ENCODE measurements at regions not wholly inside any gene's neighbourhood (a gene's known extent, or its start where the extent isn't known, plus 50 kb on each side); places are given as distances from the start of the nearest gene placed in this dataset.
"Not testable (repeated sequence)": the region's sequence is repeated elsewhere in the genome, so short reads cannot be mapped to it uniquely, and the experiment has no call there.

DNA sequence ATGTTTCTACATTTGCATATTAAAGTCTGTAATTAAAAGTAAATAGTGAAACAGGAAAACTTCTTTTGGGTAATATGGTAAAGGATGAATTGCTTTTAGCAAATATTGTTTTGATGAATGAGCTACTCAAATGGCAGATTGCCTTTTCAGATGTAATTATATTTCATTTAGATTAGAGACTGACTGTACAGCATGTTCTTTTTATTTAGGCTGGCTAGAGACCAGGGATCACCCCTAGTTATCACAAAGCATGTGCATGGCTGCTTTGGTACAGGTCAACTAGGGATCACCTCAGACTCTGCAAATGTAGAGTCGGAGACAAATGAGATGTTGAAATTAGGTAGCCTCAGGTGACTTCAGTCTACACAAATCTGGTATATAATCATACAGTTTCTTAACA lies 214.9 kb upstream of the SEMA6A start:
- Mint-ChIP-seq H3K27ac (no peak overlapping the region), H3K4me3 (no peak overlapping the region), H3K36me3 (ENCODE audit: low read depth) (no peaks in the 10 kb centered on the region), H3K9me3 (no peaks in the 10 kb centered on the region), H3K4me1 (no peaks in the 10 kb centered on the region), H3K27me3 (no peaks in the 10 kb centered on the region)
- DNase-seq, result no peak
- ChIA-PET POLR2A (no interaction called here), CTCF (no interaction called here)

DNA sequence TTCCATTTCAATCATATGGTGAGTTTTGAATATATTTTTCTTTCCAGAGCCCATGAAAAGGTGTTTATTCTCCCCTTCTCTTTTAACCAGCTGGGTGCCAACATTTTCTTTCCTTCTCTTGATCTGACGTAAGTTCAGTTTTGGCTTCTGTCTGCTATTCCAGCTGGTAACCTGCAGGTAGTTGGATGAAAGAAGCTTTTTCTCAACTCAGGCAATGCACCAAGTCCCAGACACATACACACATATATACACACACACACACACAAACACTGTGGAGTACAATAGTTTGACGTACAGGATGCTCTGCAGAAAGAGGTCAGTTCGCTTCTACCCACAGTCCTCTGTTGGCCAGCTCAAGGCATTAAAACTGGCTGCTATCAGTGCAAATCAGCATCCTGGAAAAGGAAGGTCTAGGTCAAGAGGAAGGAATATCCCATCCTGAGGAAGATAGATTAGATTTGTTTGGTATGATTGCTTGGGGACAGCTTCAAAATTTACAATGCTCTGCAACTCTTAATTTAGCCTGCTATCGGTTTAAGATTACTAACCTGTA lies 214.3 kb upstream of the SEMA6A start:
- Mint-ChIP-seq H3K4me1 (no peaks in the 10 kb centered on the region), H3K27me3 (no peaks in the 10 kb centered on the region), H3K9me3 (no peaks in the 10 kb centered on the region), H3K36me3 (ENCODE audit: low read depth) (no peaks in the 10 kb centered on the region), H3K4me3 (no peak overlapping the region), H3K27ac (no peak overlapping the region)
- ChIA-PET CTCF (no interaction called here), POLR2A (no interaction called here)
- no peak for DNase-seq

DNA sequence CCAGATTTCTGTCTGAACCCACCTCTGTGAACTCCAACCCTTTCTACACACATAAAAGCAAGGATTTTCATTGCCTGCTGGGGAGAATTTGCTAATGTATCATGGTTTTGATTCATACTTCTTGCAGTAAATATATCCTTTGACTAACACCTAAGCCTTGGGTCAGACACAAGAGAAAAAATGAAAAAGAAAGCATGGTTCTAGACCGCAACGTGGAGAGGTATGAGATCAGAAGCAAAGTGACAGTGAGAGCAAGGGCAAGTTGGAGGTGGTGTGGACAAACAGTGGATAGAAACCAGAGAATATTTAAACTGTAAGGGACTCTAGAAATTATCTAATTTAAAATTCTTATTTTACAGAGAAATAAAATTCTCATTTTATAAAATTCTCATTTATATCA lies 212.9 kb upstream of the SEMA6A start:
- no peaks in the 10 kb centered on the region for H3K36me3 Mint-ChIP-seq (ENCODE audit: low read depth)
- ChIA-PET POLR2A (no interaction called here), CTCF (no interaction called here)
- no peaks in the 10 kb centered on the region for H3K4me1 Mint-ChIP-seq
- H3K4me3 Mint-ChIP-seq, result no peak overlapping the region
- no peak for DNase-seq
- no peaks in the 10 kb centered on the region for H3K27me3 Mint-ChIP-seq
- no peaks in the 10 kb centered on the region for H3K9me3 Mint-ChIP-seq
- no peak overlapping the region for H3K27ac Mint-ChIP-seq

DNA sequence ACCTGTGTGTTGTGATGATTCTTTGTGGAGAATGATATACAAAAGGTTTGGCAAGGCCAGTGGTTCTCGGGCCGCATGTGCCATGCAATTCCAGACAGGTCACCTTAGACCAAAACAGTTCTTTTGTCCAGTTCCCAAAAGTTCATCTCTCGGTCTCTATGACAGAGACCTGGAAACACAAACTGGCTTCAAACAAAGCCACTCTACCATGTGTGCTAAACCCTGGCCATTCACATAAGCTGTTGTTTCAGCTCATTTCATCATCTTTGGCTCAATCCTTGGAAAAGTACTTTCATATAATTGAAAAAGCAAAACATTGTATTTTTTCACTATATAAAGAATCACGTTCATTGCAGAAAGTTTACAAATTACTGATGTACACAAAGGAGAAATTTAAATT lies 210.5 kb upstream of the SEMA6A start:
- Mint-ChIP-seq H3K9me3 (no peaks in the 10 kb centered on the region), H3K27ac (no peak overlapping the region), H3K27me3 (no peaks in the 10 kb centered on the region), H3K4me1 (no peaks in the 10 kb centered on the region), H3K4me3 (no peak overlapping the region), H3K36me3 (ENCODE audit: low read depth) (no peaks in the 10 kb centered on the region)
- ChIA-PET CTCF (no interaction called here), POLR2A (no interaction called here)
- no peak for DNase-seq

DNA sequence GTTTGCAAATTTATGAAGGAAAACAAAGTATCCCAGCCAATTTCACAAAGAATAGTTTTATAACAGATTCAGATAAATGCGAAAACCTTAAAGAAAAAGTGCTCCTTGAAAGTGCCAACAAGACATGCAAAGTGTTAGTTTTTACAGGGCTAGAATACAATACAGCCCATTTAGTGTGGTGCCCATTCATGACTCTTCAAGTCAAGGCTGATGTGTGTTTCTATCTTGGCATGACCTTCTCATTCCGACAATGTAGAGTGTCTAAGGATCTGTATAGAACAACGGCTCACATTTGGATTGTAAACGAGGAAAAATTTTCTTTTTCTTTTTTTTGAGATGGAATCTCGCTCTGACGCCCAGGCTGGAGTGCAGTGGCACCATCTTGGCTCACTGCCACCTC lies 205.2 kb upstream of the SEMA6A start:
- no peaks in the 10 kb centered on the region for H3K4me1 Mint-ChIP-seq
- POLR2A ChIA-PET, result no interaction called here
- H3K9me3 Mint-ChIP-seq, result no peaks in the 10 kb centered on the region

DNA sequence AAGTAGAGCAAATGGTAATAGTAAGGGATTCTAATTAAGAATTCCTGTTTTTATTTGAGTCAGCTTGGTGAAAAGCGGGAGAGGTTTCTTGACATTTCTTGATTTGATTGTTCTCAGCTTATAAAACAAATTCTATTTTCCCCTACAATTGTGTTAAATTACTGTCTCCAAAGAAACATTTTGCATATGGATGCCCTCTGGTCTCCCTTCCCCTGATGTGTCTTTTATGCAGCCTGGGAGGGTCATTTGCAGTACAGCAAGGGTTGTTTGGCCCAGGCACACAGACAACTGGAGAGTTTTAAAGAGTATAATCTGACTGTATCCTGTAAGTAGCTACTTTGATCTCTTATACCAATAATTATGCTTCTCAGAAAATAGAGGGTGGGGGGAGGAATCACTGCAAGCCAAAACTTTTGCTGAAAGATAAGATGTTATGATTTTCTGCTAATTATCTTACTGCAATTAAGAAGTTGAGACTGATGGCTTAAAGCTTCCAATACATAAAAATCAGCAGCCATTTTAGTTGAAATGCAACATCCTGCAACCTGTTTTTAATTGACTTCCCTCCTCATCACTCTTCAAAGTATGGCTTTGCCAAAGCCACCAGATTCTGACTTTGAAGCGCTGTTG lies 204.1 kb upstream of the SEMA6A start:
- Mint-ChIP-seq H3K4me3 (no peak overlapping the region), H3K27me3 (no peaks in the 10 kb centered on the region), H3K9me3 (no peaks in the 10 kb centered on the region), H3K27ac (no peak overlapping the region), H3K4me1 (no peaks in the 10 kb centered on the region), H3K36me3 (ENCODE audit: low read depth) (no peaks in the 10 kb centered on the region)
- DNase-seq, result no peak
- CTCF ChIA-PET, result no interaction called here
- POLR2A ChIA-PET, result no interaction called here

More for the DNA sequence above, 205.2 kb upstream of the SEMA6A start:
- Mint-ChIP-seq H3K27ac (no peak overlapping the region), H3K27me3 (no peaks in the 10 kb centered on the region), H3K4me3 (no peak overlapping the region), H3K36me3 (ENCODE audit: low read depth) (no peaks in the 10 kb centered on the region)
- DNase-seq, result no peak
- CTCF ChIA-PET, result no interaction called here

DNA sequence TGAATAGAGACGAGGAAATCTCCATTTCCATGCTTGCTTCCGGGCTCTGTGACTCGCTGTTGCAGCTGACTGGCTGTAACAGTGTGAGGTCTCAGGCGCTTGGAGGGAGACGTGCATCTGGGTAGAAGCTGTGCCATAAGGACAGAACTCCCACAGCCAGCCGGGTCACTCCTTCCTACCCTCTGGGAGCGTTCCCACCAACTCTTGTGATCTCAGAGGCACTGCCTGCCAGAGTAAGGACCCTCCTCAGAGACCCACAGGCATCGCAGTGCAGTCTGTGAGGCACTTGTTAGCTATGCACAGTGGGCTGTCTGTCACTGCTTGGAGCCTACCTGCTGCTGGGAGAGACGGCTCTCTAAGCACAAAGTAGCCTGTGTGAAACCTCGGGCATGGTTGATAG lies 203.4 kb upstream of the SEMA6A start:
- no peaks in the 10 kb centered on the region for H3K36me3 Mint-ChIP-seq (ENCODE audit: low read depth)
- H3K27ac Mint-ChIP-seq, result no peak overlapping the region
- no peaks in the 10 kb centered on the region for H3K4me1 Mint-ChIP-seq
- ChIA-PET POLR2A (no interaction called here), CTCF (no interaction called here)
- H3K4me3 Mint-ChIP-seq, result no peak overlapping the region
- no peaks in the 10 kb centered on the region for H3K9me3 Mint-ChIP-seq
- no peaks in the 10 kb centered on the region for H3K27me3 Mint-ChIP-seq
- DNase-seq, result no peak

DNA sequence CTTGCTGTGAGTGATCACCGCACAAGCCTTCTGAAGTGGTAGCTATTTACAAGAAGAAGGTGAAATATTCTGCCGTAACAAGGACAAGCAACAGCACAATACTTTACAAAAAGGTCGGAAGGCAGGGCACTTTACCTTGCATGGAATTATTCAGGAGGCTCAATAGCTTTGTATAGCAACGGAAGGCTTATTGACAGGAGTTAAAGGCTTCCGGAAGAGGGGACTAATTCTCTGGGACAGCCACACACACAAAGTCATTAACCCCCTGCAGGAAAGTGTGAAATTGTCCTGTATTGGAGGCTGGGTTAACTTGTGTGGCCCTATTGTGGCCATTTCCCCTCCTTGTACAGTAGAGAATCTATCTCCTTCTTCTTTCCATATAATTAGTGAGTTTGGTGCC lies 199.3 kb upstream of the SEMA6A start:
- ChIA-PET POLR2A (no interaction called here), CTCF (no interaction called here)
- Mint-ChIP-seq H3K9me3 (no peaks in the 10 kb centered on the region), H3K4me1 (no peaks in the 10 kb centered on the region), H3K27ac (no peak overlapping the region), H3K27me3 (no peaks in the 10 kb centered on the region), H3K4me3 (no peak overlapping the region), H3K36me3 (ENCODE audit: low read depth) (no peaks in the 10 kb centered on the region)
- no peak for DNase-seq

DNA sequence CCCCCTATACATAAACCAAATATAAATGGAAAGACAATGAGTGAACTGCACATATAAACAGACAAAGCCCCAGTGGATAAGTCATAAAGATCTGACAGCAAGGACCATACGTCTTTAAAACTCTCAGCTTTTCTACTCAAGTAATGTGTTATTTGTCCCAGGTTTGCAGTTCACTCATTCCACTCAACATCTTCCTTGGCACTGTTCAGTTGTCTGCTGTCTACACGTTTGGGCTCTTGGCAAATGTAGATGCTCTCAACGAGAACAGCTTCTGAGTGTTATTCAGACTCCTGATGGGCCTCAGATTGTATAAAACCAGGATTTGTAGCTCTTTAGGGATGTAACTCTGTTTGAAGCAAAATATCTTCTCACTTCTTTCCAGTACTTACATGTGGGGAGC lies 198.2 kb upstream of the SEMA6A start:
- H3K27me3 Mint-ChIP-seq, result no peaks in the 10 kb centered on the region
- no peaks in the 10 kb centered on the region for H3K9me3 Mint-ChIP-seq
- ChIA-PET POLR2A (no interaction called here), CTCF (no interaction called here)
- H3K4me3 Mint-ChIP-seq, result no peak overlapping the region
- no peaks in the 10 kb centered on the region for H3K4me1 Mint-ChIP-seq
- H3K36me3 Mint-ChIP-seq (ENCODE audit: low read depth), result no peaks in the 10 kb centered on the region
- no peak for DNase-seq
- no peak overlapping the region for H3K27ac Mint-ChIP-seq

DNA sequence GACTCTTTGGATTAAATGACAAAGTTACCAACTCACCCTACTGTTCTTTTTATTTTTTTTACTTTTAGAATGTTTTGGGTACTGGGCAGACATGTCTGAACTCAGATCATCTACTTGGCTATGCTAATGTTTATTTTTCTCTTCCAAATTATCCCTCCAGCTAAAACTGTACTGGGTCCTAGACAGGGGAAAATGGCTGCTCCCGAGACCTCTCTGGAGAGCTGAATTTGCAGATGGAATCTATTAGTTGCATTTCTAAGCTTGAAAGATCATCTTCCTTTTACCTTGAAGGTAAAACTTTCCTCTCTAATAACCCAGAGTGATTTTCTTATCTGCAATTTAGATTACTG lies 197.5 kb upstream of the SEMA6A start:
- CTCF ChIA-PET, result no interaction called here

DNA sequence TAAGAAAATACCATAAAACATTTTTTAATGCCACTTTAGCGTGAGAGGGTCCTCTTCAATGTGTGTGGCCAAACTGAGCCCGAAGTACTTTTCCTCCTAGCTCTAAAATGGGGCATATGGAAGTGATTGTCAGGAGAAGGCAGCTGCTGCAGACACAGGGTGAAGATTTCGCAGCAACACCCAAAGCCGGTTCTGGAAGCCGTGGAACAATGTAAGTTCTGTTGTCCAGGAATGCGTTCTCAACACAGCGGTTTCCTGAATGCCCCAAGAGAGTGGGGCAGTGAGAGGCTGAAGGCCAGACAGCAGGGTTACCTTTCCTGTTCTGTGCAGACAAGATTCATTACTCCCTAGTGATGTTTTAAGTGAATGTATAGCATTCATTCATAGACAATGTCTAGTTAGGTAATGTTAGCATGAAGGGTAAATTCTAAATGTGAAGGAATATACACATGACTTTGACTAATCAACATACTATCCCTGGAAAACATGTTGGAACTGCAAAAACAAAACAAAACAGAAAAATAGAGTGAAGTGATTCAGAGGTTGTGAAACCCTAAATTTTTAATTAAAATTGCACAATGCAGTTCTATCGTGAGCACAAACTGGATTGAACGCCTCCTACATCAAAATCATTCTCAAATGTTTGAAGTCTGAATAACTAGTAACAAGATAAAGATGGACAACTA lies 197.0 kb upstream of the SEMA6A start:
- H3K27me3 Mint-ChIP-seq, result no peaks in the 10 kb centered on the region
- ChIA-PET CTCF (no interaction called here), POLR2A (no interaction called here)
- H3K4me3 Mint-ChIP-seq, result no peak overlapping the region
- no peaks in the 10 kb centered on the region for H3K36me3 Mint-ChIP-seq (ENCODE audit: low read depth)
- no peak overlapping the region for H3K27ac Mint-ChIP-seq
- H3K4me1 Mint-ChIP-seq, result no peaks in the 10 kb centered on the region
- no peaks in the 10 kb centered on the region for H3K9me3 Mint-ChIP-seq
- DNase-seq, result no peak

More for the DNA sequence above, 197.5 kb upstream of the SEMA6A start:
- POLR2A ChIA-PET, result no interaction called here
- no peak overlapping the region for H3K27ac Mint-ChIP-seq
- no peak overlapping the region for H3K4me3 Mint-ChIP-seq
- H3K4me1 Mint-ChIP-seq, result no peaks in the 10 kb centered on the region
- H3K36me3 Mint-ChIP-seq (ENCODE audit: low read depth), result no peaks in the 10 kb centered on the region
- DNase-seq, result no peak
- H3K9me3 Mint-ChIP-seq, result no peaks in the 10 kb centered on the region
- H3K27me3 Mint-ChIP-seq, result no peaks in the 10 kb centered on the region

DNA sequence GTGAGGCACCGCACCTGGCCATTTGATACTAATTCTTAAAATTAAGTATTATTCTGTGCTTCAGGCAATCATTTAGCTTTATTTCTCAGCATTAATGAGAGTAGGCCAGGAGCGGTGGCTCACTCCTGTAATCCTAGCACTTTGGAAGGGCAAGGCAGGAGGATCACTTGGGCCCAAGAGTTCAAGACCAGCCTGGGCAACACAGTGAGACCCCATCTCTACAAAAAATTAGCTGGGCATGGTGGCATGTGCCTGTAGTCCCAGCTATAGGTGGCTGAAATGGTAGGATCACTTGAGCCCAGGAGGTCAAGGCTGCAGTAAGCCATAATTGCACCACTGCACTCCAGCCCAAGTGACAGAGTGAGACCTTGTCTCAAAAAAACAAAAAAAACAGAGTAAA lies 195.3 kb upstream of the SEMA6A start:
- H3K9me3 Mint-ChIP-seq, CTCF ChIA-PET, H3K4me3 Mint-ChIP-seq: not testable (repeated sequence)

DNA sequence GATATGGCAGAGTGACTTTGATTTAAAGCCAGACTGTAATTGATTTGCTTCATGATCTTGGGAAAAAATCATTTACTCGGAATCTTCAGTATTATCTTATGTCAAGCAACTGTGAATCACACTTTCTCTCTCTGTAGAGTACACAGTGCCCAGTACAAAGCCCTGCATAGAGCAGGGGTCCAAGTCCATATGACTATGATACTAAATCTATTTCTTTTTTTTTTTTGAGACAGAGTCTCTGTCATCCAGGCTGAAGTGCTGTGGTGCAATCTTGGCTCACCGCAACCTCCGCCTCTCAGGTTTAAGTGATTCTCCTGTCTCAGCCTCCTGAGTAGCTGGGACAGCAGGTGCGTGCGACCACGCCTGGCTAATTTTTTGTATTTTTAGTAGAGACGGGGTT lies 194.8 kb upstream of the SEMA6A start:
- no peaks in the 10 kb centered on the region for H3K36me3 Mint-ChIP-seq (ENCODE audit: low read depth)
- ChIA-PET CTCF (no interaction called here), POLR2A (no interaction called here)
- no peak overlapping the region for H3K4me3 Mint-ChIP-seq
- DNase-seq, result no peak
- H3K27me3 Mint-ChIP-seq, result no peaks in the 10 kb centered on the region
- no peak overlapping the region for H3K27ac Mint-ChIP-seq
- no peaks in the 10 kb centered on the region for H3K4me1 Mint-ChIP-seq
- H3K9me3 Mint-ChIP-seq, result no peaks in the 10 kb centered on the region

More for the DNA sequence above, 195.3 kb upstream of the SEMA6A start:
- H3K27me3 Mint-ChIP-seq; H3K4me1 Mint-ChIP-seq; H3K36me3 Mint-ChIP-seq (ENCODE audit: low read depth); H3K27ac Mint-ChIP-seq; DNase-seq; POLR2A ChIA-PET: not testable (repeated sequence)

DNA sequence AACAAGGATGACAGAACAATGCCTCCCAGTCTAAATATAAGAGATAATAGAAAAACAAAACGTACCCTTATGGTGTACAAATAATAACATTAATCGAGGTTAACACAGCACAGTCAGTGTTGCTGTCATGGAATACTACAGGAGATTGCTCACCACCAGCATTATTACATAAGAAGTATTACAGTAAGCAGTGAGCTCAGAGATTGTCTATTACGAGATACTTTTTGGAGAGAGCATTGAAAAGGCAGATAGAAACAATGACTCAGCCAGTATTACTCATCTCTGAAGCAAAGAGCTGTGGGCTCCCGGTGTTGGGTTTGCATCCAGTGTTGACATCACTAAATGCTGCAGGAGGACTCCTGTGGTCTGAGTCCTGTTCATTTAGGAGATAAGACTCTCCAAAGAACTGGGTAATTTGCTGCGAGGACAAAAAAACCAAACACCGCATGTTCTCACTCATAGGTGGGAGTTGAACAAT lies 191.9 kb upstream of the SEMA6A start:
- no peaks in the 10 kb centered on the region for H3K27me3 Mint-ChIP-seq
- no peak overlapping the region for H3K4me3 Mint-ChIP-seq
- DNase-seq, result no peak
- POLR2A ChIA-PET, result no interaction called here
- H3K27ac Mint-ChIP-seq, result no peak overlapping the region
- CTCF ChIA-PET, result no interaction called here
- H3K4me1 Mint-ChIP-seq, result no peaks in the 10 kb centered on the region
- H3K36me3 Mint-ChIP-seq (ENCODE audit: low read depth), result no peaks in the 10 kb centered on the region
- H3K9me3 Mint-ChIP-seq, result no peaks in the 10 kb centered on the region
